Activated CD8-positive, alpha-beta T cell treated with anti-CD3 and anti-CD28 coated beads for 36 hours (primary cell): ENCODE measurements at regions not wholly inside any gene's neighbourhood (a gene's known extent, or its start where the extent isn't known, plus 50 kb on each side); places are given as distances from the start of the nearest gene placed in this dataset.

Experiments
- ATAC-seq: fragments of 200-7000 bp; cut with Tn5 transposase; one replicate; pipeline ENCODE4 v1.10.0; 2021; ENCODE audit warnings: mild to moderate bottlenecking, moderate library complexity
- CTCF ChIA-PET: fragments of 350-600 bp; sonication (Branson Sonifier 250); formaldehyde crosslinking; loops from one replicate; lab custom pipeline; 2021; ENCODE audit warnings: antibody characterized with exemption; lab: Charles Lee
- POLR2A ChIA-PET: fragments of 350-600 bp; sonication (Branson Sonifier 250); formaldehyde crosslinking; loops from one replicate; lab custom pipeline; 2021; ENCODE audit warnings: antibody characterized with exemption; lab: Charles Lee
- DNase-seq: peaks from one replicate; pipeline ENCODE4 v3.0.0-alpha.2; 2020
- H3K27ac Mint-ChIP-seq: one replicate; pipeline ENCODE4 v1.8.0; 2021; ENCODE audit warnings: mild to moderate bottlenecking, mixed read lengths
- H3K27me3 Mint-ChIP-seq: one replicate; pipeline ENCODE4 v1.8.0; 2021; ENCODE audit warnings: mixed read lengths
- H3K36me3 Mint-ChIP-seq: one replicate; pipeline ENCODE4 v1.8.0; 2021; ENCODE audit warnings: low read depth, mixed read lengths
- H3K4me1 Mint-ChIP-seq: one replicate; pipeline ENCODE4 v1.8.0; 2021; ENCODE audit warnings: low read depth, mixed read lengths
- H3K4me3 Mint-ChIP-seq: one replicate; pipeline ENCODE4 v1.8.0; 2021; ENCODE audit warnings: mild to moderate bottlenecking, moderate library complexity, mixed read lengths
- H3K9me3 Mint-ChIP-seq: one replicate; pipeline ENCODE4 v1.8.0; 2021; ENCODE audit warnings: mixed read lengths
- intact Hi-C: fragments of 100-400 bp; cut with micrococcal nuclease; formaldehyde crosslinking; loops from one replicate; pipeline ENCODE4 v1.10.0; 2022
- TF ChIP-seq, protein P1 (sequence below): fragments of 200-600 bp; IDR thresholded peaks from one replicate; pipeline ENCODE4 v1.8.0; 2022; ENCODE audit warnings: antibody characterized with exemption, mild to moderate bottlenecking

DNA sequence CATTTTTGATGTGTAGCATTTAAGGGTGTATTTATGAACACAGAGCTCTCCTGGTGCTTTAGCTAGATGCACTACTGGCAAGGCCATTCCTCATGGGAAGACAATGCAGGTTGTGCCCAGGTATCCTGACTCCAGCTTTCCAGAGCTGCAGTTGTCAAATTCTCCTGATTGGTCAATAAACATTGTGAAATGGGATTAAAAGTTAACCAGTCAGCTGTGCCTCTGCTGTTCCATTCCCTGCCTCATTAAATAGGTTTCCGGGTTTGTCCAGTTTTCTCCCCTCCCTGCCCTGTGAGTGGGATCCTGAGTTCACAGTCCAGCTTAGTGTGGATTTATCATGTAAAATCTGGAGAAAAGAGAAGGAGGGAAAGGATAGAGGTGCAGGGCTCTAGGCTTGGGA is 207.3 kb downstream of the SQOR start:
- Mint-ChIP-seq H3K4me1 (no peaks in the 10 kb centered on the region), H3K36me3 (no peaks in the 10 kb centered on the region), H3K9me3 (no peaks in the 10 kb centered on the region), H3K27me3 (peaks cover 8% of the 10 kb centered on the region), H3K4me3 (no peak overlapping the region), H3K27ac (no peak overlapping the region)
- ChIA-PET CTCF (no interaction called here), POLR2A (interaction anchor here (0.6 kb wide), 1 partner anchor 12 kb away, joined by 4 read pairs; no protein-coding TSS in a partner anchor)
- TF ChIP-seq, protein P1, sequence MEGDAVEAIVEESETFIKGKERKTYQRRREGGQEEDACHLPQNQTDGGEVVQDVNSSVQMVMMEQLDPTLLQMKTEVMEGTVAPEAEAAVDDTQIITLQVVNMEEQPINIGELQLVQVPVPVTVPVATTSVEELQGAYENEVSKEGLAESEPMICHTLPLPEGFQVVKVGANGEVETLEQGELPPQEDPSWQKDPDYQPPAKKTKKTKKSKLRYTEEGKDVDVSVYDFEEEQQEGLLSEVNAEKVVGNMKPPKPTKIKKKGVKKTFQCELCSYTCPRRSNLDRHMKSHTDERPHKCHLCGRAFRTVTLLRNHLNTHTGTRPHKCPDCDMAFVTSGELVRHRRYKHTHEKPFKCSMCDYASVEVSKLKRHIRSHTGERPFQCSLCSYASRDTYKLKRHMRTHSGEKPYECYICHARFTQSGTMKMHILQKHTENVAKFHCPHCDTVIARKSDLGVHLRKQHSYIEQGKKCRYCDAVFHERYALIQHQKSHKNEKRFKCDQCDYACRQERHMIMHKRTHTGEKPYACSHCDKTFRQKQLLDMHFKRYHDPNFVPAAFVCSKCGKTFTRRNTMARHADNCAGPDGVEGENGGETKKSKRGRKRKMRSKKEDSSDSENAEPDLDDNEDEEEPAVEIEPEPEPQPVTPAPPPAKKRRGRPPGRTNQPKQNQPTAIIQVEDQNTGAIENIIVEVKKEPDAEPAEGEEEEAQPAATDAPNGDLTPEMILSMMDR, result no peak
- intact Hi-C loops, result no loop called here
- DNase-seq (no peak), ATAC-seq (no peak)

DNA sequence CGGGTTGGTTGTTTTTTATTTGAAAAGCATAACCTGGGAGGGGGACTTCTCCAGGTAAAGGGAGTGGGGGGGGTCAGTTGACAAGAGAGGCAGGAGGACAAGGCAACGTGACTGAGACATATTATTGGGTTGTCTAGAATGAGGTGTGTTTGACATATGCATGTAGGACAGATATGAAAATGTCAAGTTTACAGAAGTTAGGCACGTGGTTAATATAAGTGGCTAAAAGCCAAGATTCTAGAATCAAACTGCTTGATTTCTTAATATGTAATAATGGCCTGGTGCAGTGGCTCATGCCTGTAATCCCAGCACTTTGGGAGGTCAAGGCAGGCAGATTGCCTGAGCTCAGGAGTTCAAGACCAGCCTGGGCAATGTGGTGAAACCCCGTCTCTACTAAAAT is 212.8 kb downstream of the SQOR start:
- no peak overlapping the region for H3K27ac Mint-ChIP-seq
- no peaks in the 10 kb centered on the region for H3K36me3 Mint-ChIP-seq
- TF ChIP-seq, protein P1, result no peak
- no peak for ATAC-seq
- no peaks in the 10 kb centered on the region for H3K9me3 Mint-ChIP-seq
- peaks cover 1% of the 10 kb centered on the region for H3K27me3 Mint-ChIP-seq
- H3K4me3 Mint-ChIP-seq, result no peak overlapping the region
- intact Hi-C loops, result no loop called here
- POLR2A ChIA-PET, result no interaction called here
- CTCF ChIA-PET, result no interaction called here
- no peak for DNase-seq
- no peaks in the 10 kb centered on the region for H3K4me1 Mint-ChIP-seq

DNA sequence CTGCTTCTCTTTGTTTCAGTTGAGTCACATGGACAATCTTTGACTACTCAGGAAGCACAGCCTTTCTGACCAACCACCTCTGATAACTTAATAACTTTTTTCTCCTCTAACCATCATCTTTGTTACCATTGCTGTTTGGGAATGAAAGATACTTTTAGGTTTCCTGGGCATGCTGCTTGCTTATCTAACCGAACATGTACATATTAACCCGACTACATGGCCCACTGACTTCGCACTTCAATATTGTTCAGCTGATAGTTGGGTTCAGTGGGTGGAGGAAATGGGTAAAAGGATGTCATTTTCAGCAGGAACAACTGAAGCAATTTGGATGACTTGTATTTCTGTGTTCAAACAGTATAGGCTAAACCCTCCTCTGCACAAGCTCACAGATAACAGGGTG is 214.3 kb downstream of the SQOR start:
- H3K4me3 Mint-ChIP-seq, result no peak overlapping the region
- peaks cover 4% of the 10 kb centered on the region for H3K27me3 Mint-ChIP-seq
- no peaks in the 10 kb centered on the region for H3K4me1 Mint-ChIP-seq
- CTCF ChIA-PET, result interaction anchor here (1.1 kb wide), 1 partner anchor 53 kb away, joined by 3 read pairs; no protein-coding TSS in a partner anchor
- no peak for DNase-seq
- intact Hi-C loops, result no loop called here
- TF ChIP-seq, protein P1, result no peak
- H3K27ac Mint-ChIP-seq, result no peak overlapping the region
- H3K36me3 Mint-ChIP-seq, result no peaks in the 10 kb centered on the region
- no peak for ATAC-seq
- POLR2A ChIA-PET, result no interaction called here
- H3K9me3 Mint-ChIP-seq, result no peaks in the 10 kb centered on the region

DNA sequence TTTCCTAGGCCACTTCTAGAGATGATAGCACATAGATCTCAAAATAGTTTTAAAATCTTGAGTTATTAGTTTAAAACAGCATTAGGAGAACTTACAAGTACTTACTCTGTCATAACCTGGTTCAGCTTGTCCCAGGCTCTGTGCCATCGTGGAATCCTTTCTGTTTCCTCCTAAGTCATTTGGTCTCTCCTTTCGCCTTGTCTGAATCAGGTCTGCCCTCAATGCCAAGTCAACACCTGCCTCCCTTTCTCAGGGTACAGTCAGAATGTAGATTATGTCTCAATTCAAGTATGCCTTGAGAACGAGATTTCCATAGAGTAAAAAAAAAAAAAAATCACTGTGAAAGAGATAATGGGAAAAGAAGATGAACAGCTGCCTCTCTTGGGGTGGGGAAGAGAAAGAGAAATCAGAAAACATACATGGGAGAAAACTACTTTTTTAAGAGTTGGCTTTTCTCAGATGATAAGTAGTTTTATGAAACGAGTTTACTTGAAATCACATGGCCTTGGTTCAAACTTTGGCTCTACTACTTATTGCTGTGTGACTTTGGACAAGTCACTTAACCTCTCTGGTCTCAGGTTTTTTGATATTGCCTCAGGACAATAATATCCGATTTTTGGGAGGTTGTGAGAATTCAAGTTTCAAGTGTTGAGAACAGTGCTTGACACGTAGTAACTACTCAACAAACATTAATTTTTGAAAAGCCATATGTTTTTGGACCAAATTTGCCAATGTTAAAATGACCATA is 219.8 kb downstream of the SQOR start:
- Mint-ChIP-seq H3K4me1 (no peaks in the 10 kb centered on the region), H3K27me3 (peaks cover 4% of the 10 kb centered on the region), H3K36me3 (no peaks in the 10 kb centered on the region), H3K27ac (no peak overlapping the region), H3K4me3 (no peak overlapping the region), H3K9me3 (no peaks in the 10 kb centered on the region)
- DNase-seq, result no peak
- no peak for ATAC-seq
- ChIA-PET POLR2A (interaction anchor here (0.6 kb wide), 1 partner anchor 13 kb away, joined by 4 read pairs; no protein-coding TSS in a partner anchor), CTCF (no interaction called here)
- intact Hi-C loops, result no loop called here
- TF ChIP-seq, protein P1, result no peak

DNA sequence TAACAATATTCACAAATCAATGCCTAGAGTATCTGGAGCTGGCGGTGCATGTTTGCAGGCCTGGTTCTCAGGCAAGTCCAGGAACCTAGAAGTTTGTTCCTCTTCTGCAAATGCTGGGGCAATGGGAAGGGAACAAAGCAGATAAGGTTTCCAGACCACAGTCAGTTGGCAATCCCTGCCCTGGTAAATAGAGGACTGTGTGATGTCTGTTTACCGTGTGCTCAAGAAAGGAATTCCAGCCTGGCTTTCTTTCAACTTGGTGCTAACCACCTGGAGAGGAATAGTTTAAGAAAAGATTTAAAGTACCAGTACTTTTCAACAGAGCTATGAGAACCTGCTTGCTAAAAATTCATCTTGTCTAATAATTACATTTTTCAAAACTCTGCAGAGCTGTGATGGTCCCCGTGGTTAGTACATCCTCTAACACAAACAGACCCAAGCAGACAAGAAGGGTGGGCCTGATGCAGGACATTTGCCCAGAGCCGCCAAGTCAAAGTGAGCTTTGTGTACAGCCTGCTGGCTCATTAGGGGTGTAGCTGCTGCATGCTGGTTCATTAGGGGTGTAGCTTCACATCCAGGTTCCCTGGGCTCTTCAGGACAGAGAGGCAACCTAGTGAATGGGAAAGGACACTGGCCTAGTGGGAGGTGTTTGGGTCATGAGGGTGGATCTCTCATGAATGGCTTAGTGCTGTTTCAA is 220.5 kb downstream of the SQOR start:
- ChIA-PET CTCF (no interaction called here), POLR2A (no interaction called here)
- no peak for DNase-seq
- peaks cover 5% of the 10 kb centered on the region for H3K27me3 Mint-ChIP-seq
- H3K4me3 Mint-ChIP-seq, result no peak overlapping the region
- no peak overlapping the region for H3K27ac Mint-ChIP-seq
- ATAC-seq, result no peak
- H3K9me3 Mint-ChIP-seq, result no peaks in the 10 kb centered on the region
- intact Hi-C loops, result no loop called here
- no peaks in the 10 kb centered on the region for H3K36me3 Mint-ChIP-seq
- TF ChIP-seq, protein P1, result no peak
- H3K4me1 Mint-ChIP-seq, result no peaks in the 10 kb centered on the region
